ENCODE measurements at regions not wholly inside any gene's neighbourhood (a gene's known extent, or its start where the extent isn't known, plus 50 kb on each side); places are given as distances from the start of the nearest gene placed in this dataset.

GRCh38 chr11:71117311-71117710, 135.1 kb downstream of the SHANK2 start:
- Histone ChIP-seq H3K4me2 (ENCODE audit: insufficient read depth, low read length) (no peak overlapping the region), H3K4me1 (replicated peaks in 1 of 2; ENCODE audit: control insufficient read depth in 2 of 2, insufficient read depth in 2 of 2, low read length in 2 of 2) (no peaks in the 10 kb centered on the region), H3K9me3 (replicated peaks; ENCODE audit: control insufficient read depth, insufficient read depth, low read depth, low read length) (no peaks in the 10 kb centered on the region), H3K27ac (ENCODE audit: extremely low read depth, low read depth, low read length) (no peak overlapping the region), H4K20me1 (replicated peaks; ENCODE audit: control insufficient read depth, insufficient read depth, low read length) (no peaks in the 10 kb centered on the region; the same call in 1 of the 2 replicates), H3K36me3 (ENCODE audit: control insufficient read depth, insufficient read depth, low read length) (no peaks in the 10 kb centered on the region), H2AFZ (ENCODE audit: low read depth, low read length) (no peak overlapping the region), H3K9ac (ENCODE audit: insufficient read depth in 1 of 2, low read depth in 2 of 2, low read length in 2 of 2) (no peak overlapping the region), H3K9me1 (ENCODE audit: control insufficient read depth, insufficient read depth, low read length) (no peaks in the 10 kb centered on the region), H3K79me2 (ENCODE audit: control insufficient read depth, insufficient read depth, low read length) (no peaks in the 10 kb centered on the region), H3K4me3 (no peak overlapping the region), H3K27me3 (ENCODE audit: control insufficient read depth in 2 of 2, insufficient read depth in 2 of 2, low read length in 2 of 2) (peaks cover 13 to 61% of the 10 kb centered on the region in 2 experiments)
- ChIA-PET POLR2A (no interaction called here), CTCF (ENCODE audit: low intra/inter-chr PET ratio) (no interaction called here)
- WGBS (ENCODE audit: insufficient coverage, low coverage, missing lambda C conversion rate), result 0% methylated on average over 5 of the region's 5 CpGs
- intact Hi-C loops (cut with micrococcal nuclease), result no loop called here
- FAIRE-seq (no peak), ATAC-seq (no peak), DNase-seq (ENCODE audit: extremely low read depth in 1 of 4, low spot score in 3 of 4) (no peak)
- TF ChIP-seq NFATC3 (IDR thresholded peaks at IDR 0.05) (no peak), POLR2B (IDR thresholded peaks at IDR 0.05; ENCODE audit: low read depth, partially characterized antibody) (no peak), ESRRB (CRISPR knock-in tag; IDR thresholded peaks at IDR 0.05; ENCODE audit: borderline replicate concordance) (no peak), ZNF445 (CRISPR knock-in tag; IDR thresholded peaks at IDR 0.05; ENCODE audit: low read depth) (no peak), TEAD1 (CRISPR knock-in tag; IDR thresholded peaks at IDR 0.05) (no peak)
- in situ Hi-C loops (cut with MboI), result no loop called here
- no TSS peak for BruUV-seq (replicated peaks)

GRCh38 chr11:71116693-71117040, 135.7 kb downstream of the SHANK2 start:
- Histone ChIP-seq H3K9ac (ENCODE audit: insufficient read depth in 1 of 2, low read depth in 2 of 2, low read length in 2 of 2) (no peak overlapping the region), H4K20me1 (replicated peaks; ENCODE audit: control insufficient read depth, insufficient read depth, low read length) (no peaks in the 10 kb centered on the region; the same call in 1 of the 2 replicates), H2AFZ (ENCODE audit: low read depth, low read length) (no peak overlapping the region), H3K79me2 (ENCODE audit: control insufficient read depth, insufficient read depth, low read length) (no peaks in the 10 kb centered on the region), H3K9me3 (replicated peaks; ENCODE audit: control insufficient read depth, insufficient read depth, low read depth, low read length) (no peaks in the 10 kb centered on the region), H3K4me3 (no peak overlapping the region), H3K4me2 (ENCODE audit: insufficient read depth, low read length) (no peak overlapping the region), H3K9me1 (ENCODE audit: control insufficient read depth, insufficient read depth, low read length) (no peaks in the 10 kb centered on the region), H3K36me3 (ENCODE audit: control insufficient read depth, insufficient read depth, low read length) (no peaks in the 10 kb centered on the region), H3K4me1 (replicated peaks in 1 of 2; ENCODE audit: control insufficient read depth in 2 of 2, insufficient read depth in 2 of 2, low read length in 2 of 2) (no peaks in the 10 kb centered on the region), H3K27ac (ENCODE audit: extremely low read depth, low read depth, low read length) (no peak overlapping the region), H3K27me3 (ENCODE audit: control insufficient read depth in 2 of 2, insufficient read depth in 2 of 2, low read length in 2 of 2) (peaks cover 16 to 68% of the 10 kb centered on the region in 2 experiments)
- no TSS peak for BruUV-seq (replicated peaks)
- DNase-seq (ENCODE audit: extremely low read depth in 1 of 4, low spot score in 3 of 4) (no peak), ATAC-seq (no peak), FAIRE-seq (no peak)
- WGBS (ENCODE audit: insufficient coverage, low coverage, missing lambda C conversion rate), result 1% methylated on average over 8 of the region's 8 CpGs
- intact Hi-C loops (cut with micrococcal nuclease) (no loop called here), in situ Hi-C loops (cut with MboI) (no loop called here)
- ChIA-PET CTCF (ENCODE audit: low intra/inter-chr PET ratio) (no interaction called here), POLR2A (no interaction called here)
- TF ChIP-seq MXI1 (IDR thresholded peaks at IDR 0.05; ENCODE audit: low read depth, low read length), result no peak
- no peak for TF ChIP-seq MYNN (IDR thresholded peaks at IDR 0.05)
- TF ChIP-seq MYNN (CRISPR knock-in tag; IDR thresholded peaks at IDR 0.05), result no peak
- TF ChIP-seq ZNF436 (CRISPR knock-in tag; IDR thresholded peaks at IDR 0.05), result no peak
- no peak for TF ChIP-seq CBX1 (IDR thresholded peaks at IDR 0.05; ENCODE audit: low read depth)
- no peak for TF ChIP-seq NEUROD1 (IDR thresholded peaks at IDR 0.05; ENCODE audit: borderline replicate concordance, low read depth, low read length, partially characterized antibody)
- no peak for TF ChIP-seq ZNF165 (CRISPR knock-in tag; IDR thresholded peaks at IDR 0.05; ENCODE audit: borderline replicate concordance)
- no peak for TF ChIP-seq STAG1 (CRISPR knock-in tag; IDR thresholded peaks at IDR 0.05; ENCODE audit: borderline replicate concordance)
- TF ChIP-seq PCBP1 (IDR thresholded peaks at IDR 0.05; ENCODE audit: low read depth, low read length, poor library complexity, severe bottlenecking), result no peak
- TF ChIP-seq POLR2B (IDR thresholded peaks at IDR 0.05; ENCODE audit: low read depth, partially characterized antibody), result no peak
- no peak for TF ChIP-seq NFE2L1 (tag; IDR thresholded peaks at IDR 0.05; ENCODE audit: borderline replicate concordance, low read depth)
- no peak for TF ChIP-seq ZNF24 (IDR thresholded peaks at IDR 0.05)
- TF ChIP-seq THAP12 (CRISPR knock-in tag; IDR thresholded peaks at IDR 0.05), result no peak
- no peak for TF ChIP-seq ZNF830 (CRISPR knock-in tag; IDR thresholded peaks at IDR 0.05)
